PC-3 (cell line): ENCODE measurements at regions not wholly inside any gene's neighbourhood (a gene's known extent, or its start where the extent isn't known, plus 50 kb on each side); places are given as distances from the start of the nearest gene placed in this dataset.

Experiments
- ATAC-seq: fragments of 200-7000 bp; cut with Tn5 transposase; 2 replicates; pipeline ENCODE4 v1.9.1; 2020; ENCODE audit warnings: mild to moderate bottlenecking, moderate library complexity
- BruUV-seq: library from RNA; stranded (reverse); fragments of 400-500 nt; replicated peaks from 2 replicates; lab custom pipeline; 2021; lab: Mats Ljungman, UMichigan
- CTCF ChIA-PET: fragments of 300-600 bp; sonication (Branson Sonifier 250); formaldehyde crosslinking; loops from one replicate; lab custom pipeline; 2022; ENCODE audit warnings: antibody characterized with exemption; lab: Charles Lee
- POLR2A ChIA-PET: fragments of 300-600 bp; sonication (Branson Sonifier 250); formaldehyde crosslinking; loops from one replicate; lab custom pipeline; 2022; ENCODE audit warnings: antibody characterized with exemption; ENCODE audit not compliant: unreplicated experiment; lab: Charles Lee
- DNase-seq: peaks from one replicate; pipeline ENCODE4 v3.0.0-alpha.2; 2015
- H2AFZ ChIP-seq: fragments of 300-600 bp; sonication (generic); 2 replicates; pipeline ENCODE4 v1.6.0; 2016; ENCODE audit warnings: antibody characterized with exemption, low read length
- H3F3A ChIP-seq: fragments of 300-600 bp; sonication (generic); one replicate; pipeline ENCODE4 v1.6.0; 2017; ENCODE audit warnings: antibody characterized with exemption, low read length, control low read depth, mild to moderate bottlenecking; ENCODE audit not compliant: unreplicated experiment
- H3K27ac ChIP-seq: fragments of 300-600 bp; sonication (generic); 2 replicates; pipeline ENCODE4 v1.5.1; 2016; ENCODE audit warnings: mild to moderate bottlenecking, low read length
- H3K27me3 ChIP-seq: fragments of 300-600 bp; sonication (generic); 2 replicates; pipeline ENCODE4 v1.6.1; 2016; ENCODE audit warnings: low read length, mixed read lengths
- H3K36me3 ChIP-seq: fragments of 300-600 bp; sonication (generic); 2 replicates; pipeline ENCODE4 v1.6.1; 2016; ENCODE audit warnings: low read depth, mixed run types, low read length, mixed read lengths
- H3K4me1 ChIP-seq: fragments of 300-600 bp; sonication (generic); 2 replicates; pipeline ENCODE4 v1.5.1; 2016; ENCODE audit warnings: low read length; ENCODE audit not compliant: insufficient read depth
- H3K4me2 ChIP-seq: fragments of 300-600 bp; sonication (generic); 2 replicates; pipeline ENCODE4 v1.6.0; 2016; ENCODE audit warnings: low read length
- H3K4me3 ChIP-seq: fragments of 300-600 bp; sonication (generic); 2 replicates; pipeline ENCODE4 v1.5.1; 2016; ENCODE audit warnings: mild to moderate bottlenecking, low read length, mixed read lengths
- H3K79me2 ChIP-seq: fragments of 300-600 bp; sonication (generic); 2 replicates; pipeline ENCODE4 v1.6.1; 2017; ENCODE audit warnings: low read length, mixed read lengths
- H3K9ac ChIP-seq: fragments of 300-600 bp; sonication (generic); 2 replicates; pipeline ENCODE4 v1.6.0; 2016; ENCODE audit warnings: mild to moderate bottlenecking, low read length
- H3K9me2 ChIP-seq: fragments of 300-600 bp; sonication (generic); replicated peaks from 2 replicates; pipeline ENCODE4 v1.6.1; 2016; ENCODE audit warnings: mixed run types, low read length, mixed read lengths
- H3K9me3 ChIP-seq: fragments of 300-600 bp; sonication (generic); 2 replicates; pipeline ENCODE4 v1.6.1; 2016; ENCODE audit warnings: low read length, mixed read lengths
- H4K20me1 ChIP-seq: fragments of 300-600 bp; sonication (generic); 2 replicates; pipeline ENCODE4 v1.6.1; 2016; ENCODE audit warnings: low read length, mixed read lengths
- CTCF ChIP-seq: fragments of 300-600 bp; sonication (generic); conservative IDR thresholded peaks from 2 replicates; pipeline ENCODE4 v1.5.1; 2017; ENCODE audit warnings: antibody characterized with exemption, low read depth, mild to moderate bottlenecking, low read length
- EZH2 ChIP-seq: fragments of 300-600 bp; sonication (generic); IDR thresholded peaks from one replicate; pipeline ENCODE4 v1.6.1; 2017; ENCODE audit warnings: antibody characterized with exemption, mild to moderate bottlenecking, low read length; ENCODE audit not compliant: unreplicated experiment
- EZH2phosphoT487 ChIP-seq: fragments of 300-600 bp; sonication (generic); IDR thresholded peaks from 2 replicates; pipeline ENCODE4 v1.6.1; 2018; ENCODE audit warnings: mild to moderate bottlenecking, antibody characterized with exemption, low read length, borderline replicate concordance
- intact Hi-C: fragments of 100-400 bp; cut with micrococcal nuclease; formaldehyde crosslinking; loops from 2 replicates; pipeline ENCODE4 v1.9.0; 2023

GRCh38 chr12:116393859-116394650, 116.6 kb upstream of the MED13L start:
- no peak for TF ChIP-seq EZH2phosphoT487
- TF ChIP-seq CTCF, result no peak
- TF ChIP-seq EZH2, result no peak
- no peak for ATAC-seq
- no TSS peak for BruUV-seq
- no peaks in the 10 kb centered on the region for H3K79me2 ChIP-seq
- no peaks in the 10 kb centered on the region for H3K9me2 ChIP-seq
- H3K9ac ChIP-seq, result no peak overlapping the region
- no peaks in the 10 kb centered on the region for H3K36me3 ChIP-seq
- no peaks in the 10 kb centered on the region for H3K27me3 ChIP-seq
- CTCF ChIA-PET, result no interaction called here
- H3K4me1 ChIP-seq, result peaks cover 28% of the 10 kb centered on the region
- H2AFZ ChIP-seq, result no peak overlapping the region
- no peak overlapping the region for H3K27ac ChIP-seq
- H3F3A ChIP-seq, result peaks cover 8% of the 10 kb centered on the region
- H3K9me3 ChIP-seq, result 0 out of 2 replicates have a peak, but pooled peaks cover 6% of the 10 kb centered on the region
- H4K20me1 ChIP-seq, result no peaks in the 10 kb centered on the region
- no peak for DNase-seq
- intact Hi-C loops, result loop anchor here (5.0 kb wide), 1 partner anchor 203 kb away; no protein-coding TSS in a partner anchor
- POLR2A ChIA-PET, result no interaction called here
- H3K4me2 ChIP-seq, result no peak overlapping the region
- no peak overlapping the region for H3K4me3 ChIP-seq

GRCh38 chr12:116395396-116395795, 117.9 kb upstream of the MED13L start:
- H3K36me3 ChIP-seq, result no peaks in the 10 kb centered on the region
- CTCF ChIA-PET, result no interaction called here
- DNase-seq (no peak), ATAC-seq (no peak)
- intact Hi-C loops, result no loop called here
- H4K20me1 ChIP-seq, result no peaks in the 10 kb centered on the region
- TF ChIP-seq CTCF (no peak), EZH2phosphoT487 (no peak), EZH2 (no peak)
- H2AFZ ChIP-seq, result no peak overlapping the region
- H3F3A ChIP-seq, result no peaks in the 10 kb centered on the region
- H3K27ac ChIP-seq, result no peak overlapping the region
- no peaks in the 10 kb centered on the region for H3K27me3 ChIP-seq
- H3K9ac ChIP-seq, result no peak overlapping the region
- BruUV-seq, result no TSS peak
- no peaks in the 10 kb centered on the region for H3K9me2 ChIP-seq
- H3K79me2 ChIP-seq, result no peaks in the 10 kb centered on the region
- POLR2A ChIA-PET, result interaction anchor here (0.6 kb wide), 1 partner anchor 9 kb away, joined by 3 read pairs; no protein-coding TSS in a partner anchor
- no peak overlapping the region for H3K4me3 ChIP-seq
- H3K4me2 ChIP-seq, result no peak overlapping the region
- H3K9me3 ChIP-seq, result 0 out of 2 replicates have a peak, but pooled peaks cover 6% of the 10 kb centered on the region
- H3K4me1 ChIP-seq, result peaks cover 17% of the 10 kb centered on the region

GRCh38 chr12:116397148-116397547, 119.7 kb upstream of the MED13L start:
- POLR2A ChIA-PET, result no interaction called here
- Histone ChIP-seq H3K27me3 (no peaks in the 10 kb centered on the region), H3K4me3 (no peak overlapping the region), H3K9ac (no peak overlapping the region), H3K4me2 (no peak overlapping the region), H3K79me2 (no peaks in the 10 kb centered on the region), H4K20me1 (no peaks in the 10 kb centered on the region), H3K4me1 (no peaks in the 10 kb centered on the region), H3F3A (no peaks in the 10 kb centered on the region), H3K9me2 (no peaks in the 10 kb centered on the region), H2AFZ (no peak overlapping the region), H3K9me3 (0 out of 2 replicates have a peak, but pooled peaks cover 6% of the 10 kb centered on the region), H3K27ac (no peak overlapping the region), H3K36me3 (no peaks in the 10 kb centered on the region)
- DNase-seq (peak; percentile 61), ATAC-seq (peak; percentile 90)
- TF ChIP-seq EZH2phosphoT487 (no peak), CTCF (no peak), EZH2 (no peak)
- intact Hi-C loops, result no loop called here
- CTCF ChIA-PET, result no interaction called here
- no TSS peak for BruUV-seq
